Urothelium cell line (cell line): ENCODE measurements at regions not wholly inside any gene's neighbourhood (a gene's known extent, or its start where the extent isn't known, plus 50 kb on each side); places are given as distances from the start of the nearest gene placed in this dataset.

Experiments used
- DNase-seq: peaks from one replicate; pipeline ENCODE4 v3.0.0; 2011; ENCODE audit warnings: low spot score, mixed read lengths
- FAIRE-seq: peaks from 2 replicates; lab custom pipeline; 2011; peaks lifted over from hg19 to GRCh38; lab: Jason Lieb, UNC

DNA sequence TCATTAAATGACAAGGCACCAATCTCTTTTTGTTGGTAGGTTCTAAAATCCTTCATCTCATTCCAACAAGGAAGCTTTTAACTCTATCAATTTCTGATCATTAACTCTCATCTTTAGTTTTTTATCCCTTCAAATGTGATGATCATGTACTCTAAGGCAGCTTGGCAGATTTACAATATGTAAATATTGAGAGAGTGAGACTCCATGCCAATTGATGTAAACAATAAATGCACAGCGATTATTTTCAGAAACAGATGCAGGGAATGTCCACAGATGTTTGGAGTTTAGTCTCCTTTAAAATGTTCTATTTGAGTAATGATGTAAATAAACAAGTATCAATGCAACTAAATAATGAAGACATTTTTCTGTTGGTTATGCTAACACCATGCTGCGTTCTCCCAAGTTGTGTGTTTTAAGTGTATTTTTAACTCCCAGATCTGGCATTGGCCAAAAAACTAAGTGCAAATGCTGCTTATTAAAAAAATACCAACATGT lies 213.8 kb downstream of the AHR start:
- no peak for DNase-seq
- no peak for FAIRE-seq

- no peak for FAIRE-seq
- no peak for DNase-seq
These were observed 218.3 kb downstream of the AHR start for GRCh38 chr7:17516771-17517170.

GRCh38 chr7:17520941-17521340 lies 222.5 kb downstream of the AHR start:
- no peak for DNase-seq
- FAIRE-seq, result no peak

- DNase-seq (no peak), FAIRE-seq (no peak)
These were observed 223.0 kb downstream of the AHR start for GRCh38 chr7:17521437-17521836.

DNA sequence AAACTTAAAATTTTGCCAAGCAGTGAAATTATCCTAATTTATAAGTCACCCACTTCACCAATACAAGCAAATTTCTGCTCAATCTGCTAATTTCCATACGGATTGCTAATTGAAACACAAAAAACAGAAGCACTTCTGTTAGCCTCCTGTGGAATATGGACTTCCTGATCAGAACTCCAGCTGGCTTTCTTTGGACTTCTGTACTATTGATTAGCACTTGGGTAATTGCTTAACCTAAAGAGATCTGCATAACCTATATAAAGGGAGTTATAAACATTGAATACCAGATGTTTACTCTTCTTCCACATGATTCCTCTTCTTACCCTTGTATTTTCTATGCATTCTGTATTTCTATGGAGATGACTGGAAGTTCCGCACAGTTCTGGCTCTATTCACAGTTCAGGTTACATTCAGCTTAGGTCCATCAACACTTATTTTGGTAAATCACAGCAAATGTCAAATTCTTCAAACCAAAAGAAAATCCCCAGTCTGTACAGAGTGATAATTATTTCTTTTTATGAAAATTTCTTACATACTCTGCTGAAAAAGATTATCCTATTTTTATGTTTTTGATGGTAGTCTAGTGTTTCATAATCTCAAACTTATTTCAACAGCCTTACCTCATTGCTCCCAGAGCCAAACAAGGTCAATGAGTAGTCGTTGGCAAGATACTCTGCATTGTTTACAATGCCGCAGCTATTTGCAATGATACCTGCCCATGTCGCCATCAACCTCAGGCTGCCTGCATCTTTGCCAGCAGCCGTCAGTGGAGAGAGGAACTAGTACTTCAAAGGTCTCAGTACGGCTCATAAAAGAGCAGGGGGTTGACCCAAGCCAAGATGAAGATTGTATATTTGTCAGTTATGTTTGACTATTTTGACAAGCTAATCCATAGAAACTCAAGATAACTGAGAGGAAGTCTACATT lies 225.6 kb downstream of the AHR start:
- peak; percentile 93 for FAIRE-seq
- peak; percentile 58 for DNase-seq

GRCh38 chr7:17524746-17525145 lies 226.3 kb downstream of the AHR start:
- no peak for FAIRE-seq

DNA sequence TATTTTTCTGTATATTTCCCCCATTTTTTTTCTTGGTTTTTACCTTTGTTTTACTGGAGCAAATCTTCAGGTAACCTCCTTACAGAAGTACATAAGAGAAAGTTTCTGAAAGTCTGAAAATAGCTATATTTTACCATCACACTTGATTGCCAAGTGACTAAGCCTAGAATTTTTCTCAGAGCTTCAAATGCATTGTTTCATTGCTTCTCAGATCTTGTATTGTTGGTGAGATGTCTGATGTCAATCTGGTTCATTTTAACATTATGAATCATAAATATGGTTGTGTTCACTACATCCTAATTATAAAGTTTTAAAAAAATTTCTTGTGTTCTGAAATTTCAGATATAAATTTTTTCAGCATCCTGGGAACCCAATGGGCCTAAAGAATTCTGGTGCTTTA lies 228.2 kb downstream of the AHR start:
- FAIRE-seq, result no peak
- DNase-seq, result no peak

More at GRCh38 chr7:17524746-17525145, 226.3 kb downstream of the AHR start:
- DNase-seq, result no peak

- FAIRE-seq, result no peak
- DNase-seq, result no peak
These were observed 230.2 kb downstream of the AHR start for GRCh38 chr7:17528636-17529035.

DNA sequence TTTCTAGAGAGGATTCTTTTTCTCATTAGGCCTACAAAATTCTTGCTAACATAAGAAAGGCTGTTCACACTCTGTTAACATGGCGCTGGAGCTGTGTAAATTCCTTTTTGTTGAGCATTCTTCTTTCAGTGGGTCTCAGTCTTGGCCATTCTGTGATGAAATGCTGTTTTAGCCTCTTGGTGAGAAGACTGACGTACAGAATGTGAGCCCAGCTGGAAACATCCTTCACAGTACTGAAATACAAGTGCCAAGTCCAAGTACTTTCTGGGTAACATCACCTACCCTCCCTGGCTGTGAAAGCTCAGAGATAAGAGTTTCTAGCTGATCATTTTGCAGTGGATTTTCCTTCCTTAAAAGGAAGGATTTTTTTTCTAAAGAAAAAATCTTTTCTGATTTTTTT lies 231.8 kb downstream of the AHR start:
- FAIRE-seq (no peak), DNase-seq (no peak)

GRCh38 chr7:17530741-17531421 lies 232.4 kb downstream of the AHR start:
- DNase-seq (no peak), FAIRE-seq (no peak)

GRCh38 chr7:17532861-17533404 lies 234.5 kb downstream of the AHR start:
- DNase-seq (peak; percentile 81), FAIRE-seq (peak; percentile 81)

DNA sequence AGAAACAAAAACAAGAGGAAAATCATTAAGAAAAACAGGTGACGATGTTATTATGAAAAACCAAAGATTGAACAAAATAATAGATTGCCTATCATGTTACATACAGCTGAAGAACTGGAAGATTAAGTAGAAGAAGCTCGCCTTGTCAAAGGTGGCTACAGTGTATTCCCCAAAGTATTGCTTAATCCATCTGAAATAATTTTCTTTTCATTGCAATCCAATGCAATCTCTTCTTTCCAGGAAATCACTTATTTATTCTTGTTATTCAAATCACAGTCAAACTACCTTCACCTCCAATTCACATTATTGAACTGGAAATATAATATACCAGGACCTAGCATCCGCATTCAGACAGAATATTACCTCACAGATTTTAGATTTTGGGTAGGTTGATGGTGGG lies 235.9 kb downstream of the AHR start:
- DNase-seq (no peak), FAIRE-seq (no peak)

- FAIRE-seq, result no peak
- no peak for DNase-seq
These were observed 237.3 kb downstream of the AHR start for GRCh38 chr7:17535776-17536175.

DNA sequence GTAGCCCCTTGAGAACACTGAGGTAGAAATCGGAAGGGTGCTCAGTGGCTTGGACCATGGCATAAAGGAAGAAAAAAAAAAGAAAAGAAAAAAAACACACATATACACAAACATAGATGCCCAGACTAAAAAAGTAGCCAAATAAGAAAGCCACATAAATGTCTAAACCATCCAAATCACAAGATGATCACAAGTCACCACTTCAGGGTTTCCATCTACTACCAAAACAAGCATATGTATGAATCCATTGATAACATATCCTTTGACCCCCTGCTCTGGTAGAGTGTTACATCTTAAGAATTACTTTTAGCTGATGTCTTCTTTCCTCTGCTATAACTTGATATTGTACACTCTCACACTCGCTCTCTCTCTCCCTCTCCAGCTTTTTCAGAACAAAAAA lies 245.9 kb downstream of the AHR start:
- no peak for FAIRE-seq
- no peak for DNase-seq

GRCh38 chr7:17545348-17545747 lies 246.9 kb downstream of the AHR start:
- FAIRE-seq (no peak), DNase-seq (no peak)

- DNase-seq, result no peak
- FAIRE-seq, result no peak
These were observed 247.7 kb downstream of the AHR start for GRCh38 chr7:17546189-17546588.

- no peak for FAIRE-seq
These were observed 248.1 kb downstream of the AHR start for GRCh38 chr7:17546592-17546991.

GRCh38 chr7:17548014-17548653 lies 249.7 kb downstream of the AHR start:
- DNase-seq (no peak), FAIRE-seq (no peak)

More at GRCh38 chr7:17546592-17546991, 248.1 kb downstream of the AHR start:
- DNase-seq, result no peak

DNA sequence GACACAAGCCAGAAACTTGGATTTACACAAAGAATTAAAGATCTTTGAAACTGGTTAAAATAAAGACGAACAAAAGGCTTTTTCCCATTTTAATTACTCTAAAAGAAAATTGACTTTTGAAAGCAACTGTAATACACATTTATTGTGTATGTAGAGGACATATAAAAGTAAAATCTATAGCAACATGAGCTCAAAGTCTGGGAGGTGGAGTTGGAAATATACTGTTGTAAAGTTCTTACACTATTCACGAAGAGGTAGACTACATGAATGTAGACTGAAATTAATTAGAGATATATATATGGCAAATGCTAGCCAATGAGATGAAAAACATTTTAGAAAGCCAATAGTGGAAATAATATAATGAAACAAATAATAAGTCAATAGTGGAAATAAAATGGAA lies 251.0 kb downstream of the AHR start:
- FAIRE-seq (no peak), DNase-seq (no peak)

- DNase-seq, result no peak
- no peak for FAIRE-seq
These were observed 253.9 kb downstream of the AHR start for GRCh38 chr7:17552373-17552772.

GRCh38 chr7:17552952-17553351 lies 254.5 kb downstream of the AHR start:
- no peak for FAIRE-seq
- no peak for DNase-seq
